ENCODE measurements at regions not wholly inside any gene's neighbourhood (a gene's known extent, or its start where the extent isn't known, plus 50 kb on each side); places are given as distances from the start of the nearest gene placed in this dataset.
A peak's percentile ranks its signal among the peaks of the same experiment; 100 is the strongest.

DNA sequence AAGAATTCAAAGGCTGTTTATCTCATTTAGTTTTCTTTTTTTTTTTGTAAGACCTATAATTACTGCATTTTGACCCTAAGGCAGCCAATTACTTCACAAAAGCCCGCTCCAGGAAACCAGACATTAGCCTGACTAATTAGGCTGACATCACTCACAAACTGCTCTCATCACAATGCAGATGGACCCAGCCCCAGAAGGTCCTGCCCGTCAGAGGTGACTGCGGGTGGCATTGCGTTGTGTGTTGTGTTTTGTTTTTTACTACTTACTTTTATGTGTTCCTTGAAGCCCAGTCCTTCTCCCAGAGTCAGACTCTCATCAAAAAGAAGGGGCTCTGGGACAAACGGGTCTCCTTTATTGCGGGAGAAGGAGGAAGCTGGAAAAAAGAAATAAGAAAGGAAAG is 172.2 kb downstream of the HSD17B3 start:
- Histone ChIP-seq H3K36me3 (ENCODE audit: insufficient read depth) (no peaks in the 10 kb centered on the region), H3K79me2 (replicated peaks; ENCODE audit: insufficient read depth) (no peaks in the 10 kb centered on the region), H3K27ac (ENCODE audit: low read depth) (peak overlapping the region; percentile 42; the same call in 1 of the 2 replicates), H2AFZ (peak overlapping the region; percentile 38; the same call in 1 of the 2 replicates), H4K20me1 (replicated peaks; ENCODE audit: insufficient read depth) (no peaks in the 10 kb centered on the region), H3K27me3 (ENCODE audit: insufficient read depth) (no peaks in the 10 kb centered on the region), H3K9me2 (ENCODE audit: insufficient read depth) (peaks cover 13% of the 10 kb centered on the region), H3F3A (replicated peaks; ENCODE audit: low read depth) (no peaks in the 10 kb centered on the region), H3K4me3 (peak overlapping the region; percentile 12; the same call in 1 of the 2 replicates), H3K4me2 (peak overlapping the region; percentile 60), H3K4me1 (ENCODE audit: insufficient read depth) (peaks cover 47% of the 10 kb centered on the region)
- no peak for TF ChIP-seq EZH2phosphoT487 (IDR thresholded peaks at IDR 0.05; ENCODE audit: unreplicated experiment)
- no peak for TF ChIP-seq ZNF114 (CRISPR knock-in tag; IDR thresholded peaks at IDR 0.05)
- TF ChIP-seq EZH2 (IDR thresholded peaks at IDR 0.05; ENCODE audit: low read depth, unreplicated experiment) = no peak
- TF ChIP-seq STAT1 (IDR thresholded peaks at IDR 0.05; ENCODE audit: unreplicated experiment) = no peak
- TF ChIP-seq JUNB (IDR thresholded peaks at IDR 0.05; ENCODE audit: unreplicated experiment) = no peak
- no peak for TF ChIP-seq NANOG (IDR thresholded peaks at IDR 0.05; ENCODE audit: borderline replicate concordance)
- TF ChIP-seq POLR2AphosphoS5 (IDR thresholded peaks at IDR 0.05; ENCODE audit: low read depth) = no peak
- TF ChIP-seq ZNF331 (CRISPR knock-in tag; IDR thresholded peaks at IDR 0.05; ENCODE audit: low read depth) = no peak
- ATAC-seq = peak; percentile 24
- DNase-seq (ENCODE audit: low spot score) = peak; percentile 41
- Mint-ChIP-seq H3K9me3 (peaks cover 6% of the 10 kb centered on the region; the same call in 1 of the 3 replicates), H3K4me1 (peaks cover 41% of the 10 kb centered on the region), H3K36me3 (ENCODE audit: low read depth) (no peaks in the 10 kb centered on the region), H3K27ac (no peak overlapping the region), H3K4me3 (no peak overlapping the region), H3K27me3 (ENCODE audit: insufficient read depth, low read depth, poor library complexity) (peaks cover 23% of the 10 kb centered on the region)

- peaks cover 6% of the 10 kb centered on the region; the same call in 1 of the 3 replicates for H3K9me3 Mint-ChIP-seq
- H3K27me3 ChIP-seq (ENCODE audit: insufficient read depth) = no peaks in the 10 kb centered on the region
- H3K4me1 Mint-ChIP-seq = peaks cover 44% of the 10 kb centered on the region
- peaks cover 47% of the 10 kb centered on the region for H3K4me1 ChIP-seq (ENCODE audit: insufficient read depth)
- no peaks in the 10 kb centered on the region for H4K20me1 ChIP-seq (replicated peaks; ENCODE audit: insufficient read depth)
- H3F3A ChIP-seq (replicated peaks; ENCODE audit: low read depth) = no peaks in the 10 kb centered on the region
- H3K79me2 ChIP-seq (replicated peaks; ENCODE audit: insufficient read depth) = no peaks in the 10 kb centered on the region
- H3K4me2 ChIP-seq = peak overlapping the region; percentile 60
- H3K9me2 ChIP-seq (ENCODE audit: insufficient read depth) = peaks cover 13% of the 10 kb centered on the region
- H2AFZ ChIP-seq = 0 out of 2 replicates have a peak overlapping the region, but pooled peaks have one; percentile 44
- peak overlapping the region; percentile 22; the same call in 1 of the 2 replicates for H3K27ac Mint-ChIP-seq
- peak; percentile 15 for ATAC-seq
- peaks cover 23% of the 10 kb centered on the region for H3K27me3 Mint-ChIP-seq (ENCODE audit: insufficient read depth, low read depth, poor library complexity)
- no peaks in the 10 kb centered on the region for H3K36me3 ChIP-seq (ENCODE audit: insufficient read depth)
- DNase-seq (ENCODE audit: low spot score) = no peak
- no peak overlapping the region for H3K4me3 Mint-ChIP-seq
- no peaks in the 10 kb centered on the region for H3K36me3 Mint-ChIP-seq (ENCODE audit: low read depth)
- H3K4me3 ChIP-seq = no peak overlapping the region
- peak overlapping the region; percentile 42 for H3K27ac ChIP-seq (ENCODE audit: low read depth)
- TF ChIP-seq ZNF114 (CRISPR knock-in tag; IDR thresholded peaks at IDR 0.05) (no peak), CREB1 (CRISPR knock-in tag; IDR thresholded peaks at IDR 0.05; ENCODE audit: low read depth) (no peak), EZH2phosphoT487 (IDR thresholded peaks at IDR 0.05; ENCODE audit: unreplicated experiment) (no peak), EZH2 (IDR thresholded peaks at IDR 0.05; ENCODE audit: low read depth, unreplicated experiment) (no peak), NANOG (IDR thresholded peaks at IDR 0.05; ENCODE audit: borderline replicate concordance) (no peak), JUNB (IDR thresholded peaks at IDR 0.05; ENCODE audit: unreplicated experiment) (no peak), STAT1 (IDR thresholded peaks at IDR 0.05; ENCODE audit: unreplicated experiment) (no peak), ZNF331 (CRISPR knock-in tag; IDR thresholded peaks at IDR 0.05; ENCODE audit: low read depth) (no peak), POLR2AphosphoS5 (IDR thresholded peaks at IDR 0.05; ENCODE audit: low read depth) (no peak)
- TF ChIP-seq, protein P1, sequence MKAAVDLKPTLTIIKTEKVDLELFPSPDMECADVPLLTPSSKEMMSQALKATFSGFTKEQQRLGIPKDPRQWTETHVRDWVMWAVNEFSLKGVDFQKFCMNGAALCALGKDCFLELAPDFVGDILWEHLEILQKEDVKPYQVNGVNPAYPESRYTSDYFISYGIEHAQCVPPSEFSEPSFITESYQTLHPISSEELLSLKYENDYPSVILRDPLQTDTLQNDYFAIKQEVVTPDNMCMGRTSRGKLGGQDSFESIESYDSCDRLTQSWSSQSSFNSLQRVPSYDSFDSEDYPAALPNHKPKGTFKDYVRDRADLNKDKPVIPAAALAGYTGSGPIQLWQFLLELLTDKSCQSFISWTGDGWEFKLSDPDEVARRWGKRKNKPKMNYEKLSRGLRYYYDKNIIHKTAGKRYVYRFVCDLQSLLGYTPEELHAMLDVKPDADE (IDR thresholded peaks at IDR 0.05) = no peak
- TF ChIP-seq, protein P2, sequence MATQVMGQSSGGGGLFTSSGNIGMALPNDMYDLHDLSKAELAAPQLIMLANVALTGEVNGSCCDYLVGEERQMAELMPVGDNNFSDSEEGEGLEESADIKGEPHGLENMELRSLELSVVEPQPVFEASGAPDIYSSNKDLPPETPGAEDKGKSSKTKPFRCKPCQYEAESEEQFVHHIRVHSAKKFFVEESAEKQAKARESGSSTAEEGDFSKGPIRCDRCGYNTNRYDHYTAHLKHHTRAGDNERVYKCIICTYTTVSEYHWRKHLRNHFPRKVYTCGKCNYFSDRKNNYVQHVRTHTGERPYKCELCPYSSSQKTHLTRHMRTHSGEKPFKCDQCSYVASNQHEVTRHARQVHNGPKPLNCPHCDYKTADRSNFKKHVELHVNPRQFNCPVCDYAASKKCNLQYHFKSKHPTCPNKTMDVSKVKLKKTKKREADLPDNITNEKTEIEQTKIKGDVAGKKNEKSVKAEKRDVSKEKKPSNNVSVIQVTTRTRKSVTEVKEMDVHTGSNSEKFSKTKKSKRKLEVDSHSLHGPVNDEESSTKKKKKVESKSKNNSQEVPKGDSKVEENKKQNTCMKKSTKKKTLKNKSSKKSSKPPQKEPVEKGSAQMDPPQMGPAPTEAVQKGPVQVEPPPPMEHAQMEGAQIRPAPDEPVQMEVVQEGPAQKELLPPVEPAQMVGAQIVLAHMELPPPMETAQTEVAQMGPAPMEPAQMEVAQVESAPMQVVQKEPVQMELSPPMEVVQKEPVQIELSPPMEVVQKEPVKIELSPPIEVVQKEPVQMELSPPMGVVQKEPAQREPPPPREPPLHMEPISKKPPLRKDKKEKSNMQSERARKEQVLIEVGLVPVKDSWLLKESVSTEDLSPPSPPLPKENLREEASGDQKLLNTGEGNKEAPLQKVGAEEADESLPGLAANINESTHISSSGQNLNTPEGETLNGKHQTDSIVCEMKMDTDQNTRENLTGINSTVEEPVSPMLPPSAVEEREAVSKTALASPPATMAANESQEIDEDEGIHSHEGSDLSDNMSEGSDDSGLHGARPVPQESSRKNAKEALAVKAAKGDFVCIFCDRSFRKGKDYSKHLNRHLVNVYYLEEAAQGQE (IDR thresholded peaks at IDR 0.05; ENCODE audit: unreplicated experiment) = no peak
- TF ChIP-seq, protein P3, sequence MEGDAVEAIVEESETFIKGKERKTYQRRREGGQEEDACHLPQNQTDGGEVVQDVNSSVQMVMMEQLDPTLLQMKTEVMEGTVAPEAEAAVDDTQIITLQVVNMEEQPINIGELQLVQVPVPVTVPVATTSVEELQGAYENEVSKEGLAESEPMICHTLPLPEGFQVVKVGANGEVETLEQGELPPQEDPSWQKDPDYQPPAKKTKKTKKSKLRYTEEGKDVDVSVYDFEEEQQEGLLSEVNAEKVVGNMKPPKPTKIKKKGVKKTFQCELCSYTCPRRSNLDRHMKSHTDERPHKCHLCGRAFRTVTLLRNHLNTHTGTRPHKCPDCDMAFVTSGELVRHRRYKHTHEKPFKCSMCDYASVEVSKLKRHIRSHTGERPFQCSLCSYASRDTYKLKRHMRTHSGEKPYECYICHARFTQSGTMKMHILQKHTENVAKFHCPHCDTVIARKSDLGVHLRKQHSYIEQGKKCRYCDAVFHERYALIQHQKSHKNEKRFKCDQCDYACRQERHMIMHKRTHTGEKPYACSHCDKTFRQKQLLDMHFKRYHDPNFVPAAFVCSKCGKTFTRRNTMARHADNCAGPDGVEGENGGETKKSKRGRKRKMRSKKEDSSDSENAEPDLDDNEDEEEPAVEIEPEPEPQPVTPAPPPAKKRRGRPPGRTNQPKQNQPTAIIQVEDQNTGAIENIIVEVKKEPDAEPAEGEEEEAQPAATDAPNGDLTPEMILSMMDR (conservative IDR thresholded peaks at IDR 0.05; ENCODE audit: low read depth in 2 of 2) = no peak
Observed at GRCh38 chr9:96128880-96129279, 173.1 kb downstream of the HSD17B3 start.
